Calu3 (cell line): ENCODE measurements at regions not wholly inside any gene's neighbourhood (a gene's known extent, or its start where the extent isn't known, plus 50 kb on each side); places are given as distances from the start of the nearest gene placed in this dataset.
"Not testable (repeated sequence)": the region's sequence is repeated elsewhere in the genome, so short reads cannot be mapped to it uniquely, and the experiment has no call there.

ENCODE experiments used
- BruUV-seq: library from RNA; stranded (reverse); fragments of 400-500 nt; replicated peaks from 2 replicates; lab custom pipeline; 2021; lab: Mats Ljungman, UMichigan
- CTCF ChIA-PET: fragments of 300-600 bp; sonication (Branson Sonifier 250); formaldehyde crosslinking; loops from one replicate; lab custom pipeline; 2022; ENCODE audit warnings: antibody characterized with exemption; lab: Charles Lee
- DNase-seq: peaks from one replicate; pipeline ENCODE4 v3.0.0; 2022
- H3K27ac Mint-ChIP-seq: one replicate; pipeline ENCODE4 v1.8.0; 2022; ENCODE audit warnings: mixed read lengths; ENCODE audit not compliant: unreplicated experiment
- H3K27me3 Mint-ChIP-seq: one replicate; pipeline ENCODE4 v1.8.0; 2022; ENCODE audit warnings: mixed read lengths; ENCODE audit not compliant: unreplicated experiment
- H3K36me3 Mint-ChIP-seq: one replicate; pipeline ENCODE4 v1.8.0; 2022; ENCODE audit warnings: mild to moderate bottlenecking, moderate library complexity, mixed read lengths; ENCODE audit not compliant: insufficient read depth, unreplicated experiment
- H3K4me1 Mint-ChIP-seq: one replicate; pipeline ENCODE4 v1.8.0; 2022; ENCODE audit warnings: mild to moderate bottlenecking, low read depth, mixed read lengths; ENCODE audit not compliant: unreplicated experiment
- H3K4me3 Mint-ChIP-seq: one replicate; pipeline ENCODE4 v1.8.0; 2022; ENCODE audit warnings: mild to moderate bottlenecking, low read depth, moderate library complexity, mixed read lengths; ENCODE audit not compliant: unreplicated experiment
- H3K9me3 Mint-ChIP-seq: one replicate; pipeline ENCODE4 v1.8.0; 2022; ENCODE audit warnings: low read depth, mixed read lengths; ENCODE audit not compliant: unreplicated experiment
- CTCF ChIP-seq: fragments of 200-600 bp; IDR thresholded peaks from one replicate; pipeline ENCODE4 v1.8.0; 2022; ENCODE audit warnings: antibody characterized with exemption; ENCODE audit not compliant: unreplicated experiment
- intact Hi-C: fragments of 100-400 bp; cut with micrococcal nuclease; formaldehyde crosslinking; loops from one replicate; pipeline ENCODE4 v1.10.0; 2022; ENCODE audit not compliant: unreplicated experiment

- peaks cover 7% of the 10 kb centered on the region for H3K9me3 Mint-ChIP-seq
- no peak overlapping the region for H3K4me3 Mint-ChIP-seq
- no peaks in the 10 kb centered on the region for H3K27me3 Mint-ChIP-seq
- no peaks in the 10 kb centered on the region for H3K4me1 Mint-ChIP-seq
- intact Hi-C loops, result no loop called here
- BruUV-seq, result no TSS peak
- no peak for TF ChIP-seq CTCF
- DNase-seq, result no peak
- no peak overlapping the region for H3K27ac Mint-ChIP-seq
- H3K36me3 Mint-ChIP-seq, result no peaks in the 10 kb centered on the region
- CTCF ChIA-PET, result no interaction called here
These were observed 121.1 kb upstream of the KCNJ3 start for GRCh38 chr2:154577390-154577789.

GRCh38 chr2:154580767-154581166 is 117.7 kb upstream of the KCNJ3 start:
- Mint-ChIP-seq H3K27ac (no peak overlapping the region), H3K4me1 (no peaks in the 10 kb centered on the region), H3K27me3 (no peaks in the 10 kb centered on the region), H3K9me3 (peaks cover 7% of the 10 kb centered on the region), H3K36me3 (no peaks in the 10 kb centered on the region), H3K4me3 (no peak overlapping the region)
- TF ChIP-seq CTCF, result no peak
- no TSS peak for BruUV-seq
- CTCF ChIA-PET, result no interaction called here
- intact Hi-C loops, result no loop called here
- DNase-seq, result no peak

- H3K4me1 Mint-ChIP-seq, CTCF ChIA-PET, H3K9me3 Mint-ChIP-seq, DNase-seq, H3K4me3 Mint-ChIP-seq, BruUV-seq, H3K27ac Mint-ChIP-seq, H3K27me3 Mint-ChIP-seq, intact Hi-C loops, H3K36me3 Mint-ChIP-seq: not testable (repeated sequence)
These were observed 115.8 kb upstream of the KCNJ3 start for GRCh38 chr2:154582694-154583093.

- DNase-seq, H3K27me3 Mint-ChIP-seq, BruUV-seq, H3K27ac Mint-ChIP-seq, H3K4me3 Mint-ChIP-seq, H3K9me3 Mint-ChIP-seq, CTCF ChIA-PET, H3K36me3 Mint-ChIP-seq, intact Hi-C loops, H3K4me1 Mint-ChIP-seq: not testable (repeated sequence)
These were observed 115.2 kb upstream of the KCNJ3 start for GRCh38 chr2:154583274-154583673.

GRCh38 chr2:154587739-154588138 is 110.8 kb upstream of the KCNJ3 start:
- Mint-ChIP-seq H3K27me3 (no peaks in the 10 kb centered on the region), H3K36me3 (no peaks in the 10 kb centered on the region), H3K4me1 (no peaks in the 10 kb centered on the region), H3K27ac (no peak overlapping the region), H3K9me3 (no peaks in the 10 kb centered on the region), H3K4me3 (no peak overlapping the region)
- CTCF ChIA-PET, result no interaction called here
- TF ChIP-seq CTCF, result no peak
- intact Hi-C loops, result no loop called here
- DNase-seq, result no peak
- BruUV-seq, result no TSS peak
